K562 (cell line): ENCODE measurements at regions not wholly inside any gene's neighbourhood (a gene's known extent, or its start where the extent isn't known, plus 50 kb on each side); places are given as distances from the start of the nearest gene placed in this dataset.

Experiments used
- ATAC-seq: fragments of 200-7000 bp; cut with Tn5 transposase; 3 replicates; pipeline ENCODE4 v1.9.1; 2020; ENCODE audit warnings: moderate library complexity
- BruUV-seq: library from RNA; stranded (reverse); fragments of 400-500 nt; replicated peaks from 2 replicates; lab custom pipeline; 2021; lab: Mats Ljungman, UMichigan
- CTCF ChIA-PET: fragments of 300-600 bp; formaldehyde crosslinking; extraction: SDS; loops from one replicate; lab custom pipeline; 2021; ENCODE audit warnings: low intra/inter-chr PET ratio; lab: Yijun Ruan, JAX
- POLR2A ChIA-PET: fragments of 300-600, 350-650 bp; sonication (Branson Sonifier 250); formaldehyde crosslinking; extraction: SDS; loops from one replicate; lab custom pipeline; 2021; ENCODE audit warnings: antibody characterized with exemption, inconsistent platforms; lab: Yijun Ruan, JAX
- DNase-seq, 4 experiments: peaks; one replicate each; pipeline versions ENCODE4 v3.0.0 to v3.0.0-alpha.2; 2011 to 2018; ENCODE audit warnings: low spot score in 3 of 4, mixed read lengths in 3 of 4; ENCODE audit errors: extremely low read depth in 1 of 4
- FAIRE-seq: peaks from 2 replicates; lab custom pipeline; 2011; peaks lifted over from hg19 to GRCh38; lab: Jason Lieb, UNC
- H2AFZ ChIP-seq: 2 replicates; pipeline ENCODE4 v1.6.0; 2011; ENCODE audit warnings: low read depth, low read length, control low read depth, inconsistent platforms
- H3K27ac ChIP-seq: fragments of 200-600 bp; 3 replicates; pipeline ENCODE4 v1.8.0; 2011; ENCODE audit warnings: low read depth, mild to moderate bottlenecking, control low read depth, inconsistent platforms, low read length, moderate library complexity, mixed read lengths; ENCODE audit errors: extremely low read depth
- H3K27me3 ChIP-seq, 2 experiments: fragments of 300-600 bp in 1 of 2; 2 replicates in 1 of 2; 3 replicates in 1 of 2; pipeline versions ENCODE4 v1.6.0 to v1.8.0; 2011; ENCODE audit warnings: inconsistent platforms in 2 of 2, low read length in 2 of 2, mild to moderate bottlenecking in 1 of 2, mixed read lengths in 1 of 2, moderate library complexity in 1 of 2; ENCODE audit not compliant: control insufficient read depth in 2 of 2, insufficient read depth in 2 of 2
- H3K36me3 ChIP-seq: fragments of 300-600 bp; 3 replicates; pipeline ENCODE4 v1.8.0; 2011; ENCODE audit warnings: mild to moderate bottlenecking, low read length, inconsistent platforms; ENCODE audit not compliant: control insufficient read depth, insufficient read depth
- H3K4me1 ChIP-seq, 2 experiments: fragments of 200-600 bp in 1 of 2; replicated peaks in 1 of 2; 2 replicates in 1 of 2; 3 replicates in 1 of 2; pipeline versions ENCODE4 v1.5.1 to v1.8.0; 2011; ENCODE audit warnings: inconsistent platforms in 2 of 2, low read length in 2 of 2, mild to moderate bottlenecking in 1 of 2, mixed read lengths in 1 of 2, moderate library complexity in 1 of 2; ENCODE audit not compliant: control insufficient read depth in 2 of 2, insufficient read depth in 2 of 2
- H3K4me2 ChIP-seq: 2 replicates; pipeline ENCODE4 v1.6.1; 2011; ENCODE audit warnings: low read length, control low read depth, inconsistent platforms, mixed read lengths; ENCODE audit not compliant: insufficient read depth
- H3K4me3 ChIP-seq: fragments of 200-600 bp; sonication (generic), shearing (Covaris generic); 2 replicates; pipeline ENCODE4 v1.5.1; 2016; ENCODE audit warnings: control low read depth, inconsistent platforms
- H3K79me2 ChIP-seq: fragments of 200-600 bp; 3 replicates; pipeline ENCODE4 v1.8.0; 2011; ENCODE audit warnings: low read length, inconsistent platforms; ENCODE audit not compliant: control insufficient read depth, insufficient read depth
- H3K9ac ChIP-seq, 2 experiments: 2 replicates each; pipeline versions ENCODE4 v1.6.0 to v1.6.1; 2011; ENCODE audit warnings: low read depth in 2 of 2, low read length in 2 of 2, control low read depth in 1 of 2, inconsistent platforms in 1 of 2, mild to moderate bottlenecking in 1 of 2, mixed read lengths in 1 of 2; ENCODE audit not compliant: insufficient read depth in 1 of 2
- H3K9me1 ChIP-seq: one replicate; pipeline ENCODE4 v1.6.0; 2011; ENCODE audit warnings: inconsistent platforms, mild to moderate bottlenecking, low read length, moderate library complexity; ENCODE audit not compliant: control insufficient read depth, insufficient read depth
- H3K9me3 ChIP-seq: replicated peaks from 2 replicates; pipeline ENCODE4 v1.5.1; 2011; ENCODE audit warnings: low read depth, low read length, inconsistent platforms; ENCODE audit not compliant: control insufficient read depth, insufficient read depth
- H4K20me1 ChIP-seq: replicated peaks from 2 replicates; pipeline ENCODE4 v1.6.1; 2011; ENCODE audit warnings: low read length, inconsistent platforms, mixed read lengths; ENCODE audit not compliant: control insufficient read depth, insufficient read depth
- ARHGAP35 ChIP-seq: fragments of 450-650 bp; IDR thresholded peaks from 2 replicates; pipeline ENCODE4 v1.6.1; 2018; ENCODE audit not compliant: partially characterized antibody
- ATF7 ChIP-seq: fragments of 450-650 bp; IDR thresholded peaks from 2 replicates; pipeline ENCODE4 v1.7.1; 2014; ENCODE audit warnings: mild to moderate bottlenecking, moderate library complexity
- C11orf30 ChIP-seq: fragments of 450-650 bp; IDR thresholded peaks from 2 replicates; pipeline ENCODE4 v1.6.1; 2016; ENCODE audit warnings: low read depth, mild to moderate bottlenecking
- CBX1 ChIP-seq: sonication (generic); IDR thresholded peaks from 2 replicates; pipeline ENCODE4 v1.6.1; 2016; ENCODE audit warnings: antibody characterized with exemption, low read depth, mild to moderate bottlenecking
- CBX5 ChIP-seq: IDR thresholded peaks from 2 replicates; pipeline ENCODE4 v1.6.1; 2014; ENCODE audit warnings: low read depth, borderline replicate concordance
- CEBPB ChIP-seq: fragments of 450-650 bp; IDR thresholded peaks from 2 replicates; pipeline ENCODE4 v1.6.1; 2016; ENCODE audit warnings: missing genetic modification characterization, missing compliant biosample characterization
- CEBPG ChIP-seq, 3 experiments: fragments of 200-800 bp in 1 of 3; sonication (Bioruptor generic) in 1 of 3; sonication (generic) in 1 of 3; formaldehyde crosslinking in 1 of 3; IDR thresholded peaks in 2 of 3; conservative IDR thresholded peaks in 1 of 3; 2 replicates each; pipeline versions ENCODE4 v1.6.1 to v1.8.0; 2016 to 2022; ENCODE audit warnings: missing compliant biosample characterization in 2 of 3, missing genetic modification characterization in 2 of 3, mild to moderate bottlenecking in 1 of 3, missing genetic modification reagents in 1 of 3
- EHMT2 ChIP-seq: fragments of 450-650 bp; IDR thresholded peaks from 2 replicates; pipeline ENCODE4 v1.6.1; 2018; ENCODE audit warnings: antibody characterized with exemption
- ERF ChIP-seq: fragments of 450-650 bp; formaldehyde crosslinking; IDR thresholded peaks from 2 replicates; pipeline ENCODE4 v1.4.0; 2020; ENCODE audit warnings: mild to moderate bottlenecking, mixed read lengths
- KAT8 ChIP-seq: fragments of 450-650 bp; IDR thresholded peaks from 2 replicates; pipeline ENCODE4 v1.6.1; 2016; ENCODE audit warnings: low read depth, mild to moderate bottlenecking
- MAFF ChIP-seq: IDR thresholded peaks from 2 replicates; pipeline ENCODE4 v1.6.1; 2012; ENCODE audit warnings: low read length, improper control_type of control experiment
- MAFG ChIP-seq: fragments of 450-650 bp; conservative IDR thresholded peaks from 2 replicates; pipeline ENCODE4 v1.6.1; 2016; ENCODE audit warnings: missing genetic modification characterization, missing compliant biosample characterization
- MAFK ChIP-seq: IDR thresholded peaks from 2 replicates; pipeline ENCODE4 v1.6.1; 2011; ENCODE audit warnings: low read length, improper control_type of control experiment
- MYNN ChIP-seq, 2 experiments: sonication (generic); formaldehyde crosslinking in 1 of 2; IDR thresholded peaks; 2 replicates each; pipeline versions ENCODE4 v1.5.0 to v1.6.1; 2016 to 2020; ENCODE audit warnings: antibody characterized with exemption in 1 of 2, missing genetic modification reagents in 1 of 2
- NR2F6 ChIP-seq: fragments of 450-650 bp; formaldehyde crosslinking; IDR thresholded peaks from 2 replicates; pipeline ENCODE4 v1.4.0; 2020; ENCODE audit warnings: mild to moderate bottlenecking
- WHSC1 ChIP-seq: IDR thresholded peaks from one replicate; pipeline ENCODE4 v1.6.1; 2012; ENCODE audit warnings: low read length, control low read depth, inconsistent platforms
- YY1 ChIP-seq, 3 experiments: IDR thresholded peaks; 2 replicates each; pipeline ENCODE4 v1.6.1; 2011; ENCODE audit warnings: low read length in 2 of 3, mild to moderate bottlenecking in 2 of 3, moderate library complexity in 2 of 3, borderline replicate concordance in 1 of 3, control low read depth in 1 of 3, low read depth in 1 of 3; ENCODE audit not compliant: insufficient read depth in 3 of 3, insufficient replicate concordance in 2 of 3, control insufficient read depth in 1 of 3, insufficient read length in 1 of 3; ENCODE audit errors: extremely low read depth in 1 of 3
- ZNF316 ChIP-seq: fragments of 450-650 bp; IDR thresholded peaks from 2 replicates; pipeline ENCODE4 v1.6.1; 2016
- WGBS: fragments of 100-300 bp; shearing (Covaris generic); methylation state at CpG from one replicate; pipeline ENCODE4 v1.1.6; 2016; ENCODE audit warnings: low coverage, mixed read lengths; ENCODE audit not compliant: insufficient coverage; ENCODE audit errors: missing lambda C conversion rate; 5-methylcytosine and 5-hydroxymethylcytosine counted together
- in situ Hi-C: fragments of 300-500 bp; cut with MboI; formaldehyde crosslinking; loops from 4 replicates; pipeline ENCODE4 v1.15.0; 2018; ENCODE audit warnings: inconsistent platforms, mixed read lengths
- intact Hi-C: fragments of 100-400 bp; cut with micrococcal nuclease; formaldehyde crosslinking; loops from 2 replicates; pipeline ENCODE4 v1.14.2; 2022

- TF ChIP-seq ARHGAP35 (no peak), ERF (CRISPR knock-in tag) (no peak), KAT8 (no peak), MYNN (IDR thresholded peaks at IDR 0.05) (no peak), MYNN (CRISPR knock-in tag; IDR thresholded peaks at IDR 0.05) (no peak), NR2F6 (CRISPR knock-in tag) (no peak), WHSC1 (no peak)
- TF ChIP-seq, all 486 proteins: peak for 5
Observed at GRCh38 chr1:61011561-61012263, 70.6 kb upstream of the NFIA start (continued).

- no peaks in the 10 kb centered on the region for H4K20me1 ChIP-seq
- no peaks in the 10 kb centered on the region for H3K9me3 ChIP-seq
- ATAC-seq: no peak
- H3K36me3 ChIP-seq: no peaks in the 10 kb centered on the region
- ChIA-PET POLR2A (interaction anchor here (0.6 to 1.7 kb wide), 3 partner anchors 9 to 325 kb away, joined by 3 to 7 read pairs (median 4); partner anchors contain the start of gene NFIA), CTCF (no interaction called here)
- no peak overlapping the region for H3K4me2 ChIP-seq
- intact Hi-C loops (no loop called here), in situ Hi-C loops (no loop called here)
- DNase-seq: no peak
- 62% methylated on average over 3 of the region's 5 CpGs for WGBS
- peak overlapping the region; percentile 34 for H2AFZ ChIP-seq
- no peak overlapping the region for H3K27ac ChIP-seq
- no peak overlapping the region for H3K9ac ChIP-seq
- H3K4me3 ChIP-seq: no peak overlapping the region
- H3K4me1 ChIP-seq: peaks cover 11 to 26% of the 10 kb centered on the region in 2 experiments; a peak in 4 of 5 replicates
- peak in 1 of 3 experiments; percentile 8 for TF ChIP-seq YY1 (IDR thresholded peaks at IDR 0.05; ENCODE audit: borderline replicate concordance in 1 of 3, control insufficient read depth in 1 of 3, extremely low read depth in 1 of 3, insufficient read depth in 3 of 3, insufficient read length in 1 of 3, insufficient replicate concordance in 2 of 3, low read depth in 1 of 3, low read length in 2 of 3)
- peak; percentile 69; the same call in 1 of the 2 replicates for TF ChIP-seq EHMT2
- no peak for TF ChIP-seq ATF7
- TF ChIP-seq MAFK: peak; percentile 61; the same call in 1 of the 2 replicates
- TF ChIP-seq CBX1: no peak
- TF ChIP-seq MAFF: peak; percentile 67
- TF ChIP-seq CEBPG (CRISPR knock-in tag; IDR thresholded peaks at IDR 0.05): peak; percentile 70
- peak; percentile 66 to 74 for TF ChIP-seq CEBPG (tag; conservative IDR thresholded peaks at IDR 0.05 in 1 of 2, IDR thresholded peaks at IDR 0.05 in 1 of 2)
- TF ChIP-seq CBX5: no peak
- peak; percentile 63; the same call in 1 of the 2 replicates for TF ChIP-seq MAFG (tag)
- TF ChIP-seq ZNF316: peak; percentile 87
- TF ChIP-seq CEBPB (tag): peak; percentile 93
- TF ChIP-seq C11orf30: peak; percentile 73
- no peaks in the 10 kb centered on the region for H3K9me1 ChIP-seq
- H3K79me2 ChIP-seq: no peaks in the 10 kb centered on the region
- FAIRE-seq: no peak
- no peaks in the 10 kb centered on the region for H3K27me3 ChIP-seq
- no TSS peak for BruUV-seq
Observed at GRCh38 chr1:61007534-61008364, 74.6 kb upstream of the NFIA start.
